ENCODE measurements at regions not wholly inside any gene's neighbourhood (a gene's known extent, or its start where the extent isn't known, plus 50 kb on each side); places are given as distances from the start of the nearest gene placed in this dataset.

GRCh38 chr2:16150456-16151280, 210.3 kb downstream of the MYCN start:
- Histone ChIP-seq H4K91ac (ENCODE audit: insufficient read depth, low read depth, low read length) (no peak overlapping the region), H3K27ac (ENCODE audit: insufficient read depth, low read length) (no peak overlapping the region), H3K56ac (ENCODE audit: extremely low read depth, insufficient read depth, low read length) (no peak overlapping the region), H3K14ac (replicated peaks; ENCODE audit: low read depth, low read length) (no peak overlapping the region), H3K79me1 (ENCODE audit: low read depth in 1 of 2, low read length in 2 of 2) (no peaks in the 10 kb centered on the region), H3K23ac (ENCODE audit: low read depth, low read length) (no peak overlapping the region), H3K27me3 (ENCODE audit: control insufficient read depth, insufficient read depth, low read length) (no peaks in the 10 kb centered on the region), H3K9me3 (ENCODE audit: control insufficient read depth, insufficient read depth, low read length) (peaks cover 14% of the 10 kb centered on the region), H3K4me3 (ENCODE audit: insufficient read depth, low read depth, low read length) (no peak overlapping the region), H4K5ac (ENCODE audit: low read depth, low read length) (no peak overlapping the region), H3K4me1 (ENCODE audit: control insufficient read depth, insufficient read depth, low read length) (no peaks in the 10 kb centered on the region), H3K4ac (ENCODE audit: low read depth, low read length) (no peak overlapping the region), H2AFZ (replicated peaks; ENCODE audit: low read length, poor library complexity) (no peak overlapping the region), H2BK20ac (ENCODE audit: low read depth, low read length) (no peak overlapping the region), H3K9me1 (ENCODE audit: insufficient read depth, low read length) (no peaks in the 10 kb centered on the region), H4K8ac (ENCODE audit: low read depth in 2 of 2, low read length in 2 of 2) (no peak overlapping the region), H2BK15ac (ENCODE audit: low read depth, low read length) (no peak overlapping the region), H4K20me1 (ENCODE audit: insufficient read depth, low read length) (no peaks in the 10 kb centered on the region), H3K36me3 (ENCODE audit: control insufficient read depth, insufficient read depth, low read length) (no peaks in the 10 kb centered on the region), H3K4me2 (ENCODE audit: low read depth, low read length) (no peak overlapping the region), H2AK5ac (ENCODE audit: low read depth, low read length) (no peak overlapping the region), H3K18ac (ENCODE audit: low read depth, low read length) (no peak overlapping the region), H2AK9ac (replicated peaks; ENCODE audit: low read depth, low read length, poor library complexity) (no peak overlapping the region), H2BK5ac (ENCODE audit: low read depth, low read length, poor library complexity, severe bottlenecking) (no peak overlapping the region), H2BK120ac (ENCODE audit: low read depth, low read length) (no peak overlapping the region), H3K9ac (ENCODE audit: low read depth, low read length) (no peak overlapping the region)
- intact Hi-C loops (cut with micrococcal nuclease) = no loop called here
- dilution Hi-C loops (cut with HindIII; ENCODE audit: low sequenced_read_pairs, unreplicated experiment) = no loop called here
- DNase-seq = no peak
- ATAC-seq (ENCODE audit: low read depth) = no peak
- POLR2A ChIA-PET (ENCODE audit: unreplicated experiment) = no interaction called here
- CTCF ChIA-PET = no interaction called here
- in situ Hi-C loops (cut with MboI; ENCODE audit: low sequenced_read_pairs) = no loop called here
- TF ChIP-seq MAZ (IDR thresholded peaks at IDR 0.05; ENCODE audit: borderline replicate concordance, low read depth, low read length) = no peak
- no peak for TF ChIP-seq MXI1 (IDR thresholded peaks at IDR 0.05; ENCODE audit: borderline replicate concordance, low read depth, low read length)
- TF ChIP-seq FOS (IDR thresholded peaks at IDR 0.05; ENCODE audit: low read depth, low read length) = no peak
- TF ChIP-seq CEBPB (IDR thresholded peaks at IDR 0.05; ENCODE audit: low read depth, low read length) = no peak
- TF ChIP-seq RAD21 (IDR thresholded peaks at IDR 0.05; ENCODE audit: low read length) = no peak
- BruUV-seq (replicated peaks) = no TSS peak
- no CpG with 5 or more reads among the region's 5 CpGs for WGBS, 2 experiments (ENCODE audit: extremely low coverage in 2 of 2, insufficient read length in 1 of 2)

All from IMR-90 (cell line).